GM12891 (cell line): ENCODE measurements at regions not wholly inside any gene's neighbourhood (a gene's known extent, or its start where the extent isn't known, plus 50 kb on each side); places are given as distances from the start of the nearest gene placed in this dataset.

Experiments
- PAX5 ChIP-seq: IDR thresholded peaks from 2 replicates; pipeline ENCODE4 v1.6.1; 2011; ENCODE audit warnings: low read length, moderate library complexity, mild to moderate bottlenecking; ENCODE audit not compliant: insufficient read depth, severe bottlenecking
- POLR2A ChIP-seq: IDR thresholded peaks from 2 replicates; pipeline ENCODE4 v1.6.1; 2011; ENCODE audit warnings: low read depth, low read length, control low read depth
- SPI1 ChIP-seq: IDR thresholded peaks from 2 replicates; pipeline ENCODE4 v1.6.1; 2011; ENCODE audit warnings: low read depth, low read length, control low read depth
- TAF1 ChIP-seq: IDR thresholded peaks from 2 replicates; pipeline ENCODE4 v1.6.1; 2011; ENCODE audit warnings: low read depth, low read length, control low read depth

DNA sequence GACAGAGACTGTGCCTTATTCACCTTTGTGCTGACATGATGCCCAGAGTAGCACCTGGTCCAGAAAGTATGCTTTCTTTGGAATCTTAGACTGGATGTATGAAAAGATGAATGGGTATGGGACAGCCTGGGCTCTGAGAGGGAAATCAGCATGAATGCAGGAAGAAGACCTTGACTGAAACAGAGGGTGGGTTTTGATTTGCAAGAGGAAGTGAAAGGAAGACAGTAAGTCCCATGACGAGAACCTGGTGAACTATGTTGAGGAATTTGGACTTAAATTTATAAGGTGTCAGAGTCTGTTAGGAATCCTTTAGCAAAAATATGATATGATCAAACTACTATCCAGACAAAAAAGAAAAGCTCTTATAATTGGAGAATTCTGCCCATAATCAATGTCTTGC is 301.9 kb downstream of the SPRY2 start:
- TF ChIP-seq POLR2A, result no peak
- peak; percentile 95 for TF ChIP-seq SPI1
- TF ChIP-seq PAX5, result no peak
- no peak for TF ChIP-seq TAF1
